Common myeloid progenitor, CD34-positive (primary cell): ENCODE measurements at regions not wholly inside any gene's neighbourhood (a gene's known extent, or its start where the extent isn't known, plus 50 kb on each side); places are given as distances from the start of the nearest gene placed in this dataset.

Source experiments
- CTCF ChIA-PET: fragments of 350-600 bp; sonication (Branson Sonifier 250); formaldehyde crosslinking; loops from one replicate; lab custom pipeline; 2021; ENCODE audit warnings: antibody characterized with exemption; lab: Charles Lee
- POLR2A ChIA-PET: fragments of 350-600 bp; sonication (Branson Sonifier 250); formaldehyde crosslinking; loops from one replicate; lab custom pipeline; 2021; ENCODE audit warnings: antibody characterized with exemption; lab: Charles Lee
- DNase-seq, 3 donors: peaks; one replicate each; pipeline versions ENCODE4 v3.0.0 to v3.0.0-alpha.2; 2013
- H3K27ac ChIP-seq, 2 experiments: 1 replicate in 1 of 2; 2 replicates in 1 of 2; pipeline ENCODE4 v1.7.0; 2013; ENCODE audit warnings: inconsistent platforms in 2 of 2, low read length in 2 of 2, mild to moderate bottlenecking in 2 of 2, low read depth in 1 of 2, moderate library complexity in 1 of 2; ENCODE audit not compliant: severe bottlenecking in 2 of 2, insufficient read depth in 1 of 2, poor library complexity in 1 of 2
- H3K27me3 ChIP-seq, 5 experiments: replicated peaks in 2 of 5; 1 replicate in 3 of 5; 2 replicates in 2 of 5; pipeline versions ENCODE4 v1.6.1 to v1.7.0; 2013; ENCODE audit warnings: low read length in 4 of 5, mild to moderate bottlenecking in 2 of 5, moderate library complexity in 2 of 5, inconsistent platforms in 1 of 5; ENCODE audit not compliant: insufficient read depth in 5 of 5, control insufficient read depth in 4 of 5
- H3K36me3 ChIP-seq, 4 experiments: 1 replicate in 2 of 4; 2 replicates in 2 of 4; pipeline versions ENCODE4 v1.6.1 to v1.7.0; 2013; ENCODE audit warnings: low read length in 3 of 4, control low read depth in 1 of 4, mild to moderate bottlenecking in 1 of 4; ENCODE audit not compliant: control insufficient read depth in 4 of 4, insufficient read depth in 4 of 4
- H3K4me1 ChIP-seq, 4 experiments: 1 replicate in 3 of 4; 2 replicates in 1 of 4; pipeline versions ENCODE4 v1.6.1 to v1.7.1; 2013; ENCODE audit warnings: low read length in 3 of 4, mild to moderate bottlenecking in 3 of 4, control low read depth in 1 of 4, inconsistent platforms in 1 of 4, moderate library complexity in 1 of 4; ENCODE audit not compliant: control insufficient read depth in 4 of 4, insufficient read depth in 4 of 4; ENCODE audit errors: control extremely low read depth in 1 of 4
- H3K4me3 ChIP-seq, 7 experiments: 1 replicate in 4 of 7; 2 replicates in 3 of 7; pipeline versions ENCODE4 v1.5.1 to v1.7.0; 2013; ENCODE audit warnings: mild to moderate bottlenecking in 7 of 7, low read length in 6 of 7, moderate library complexity in 6 of 7, inconsistent platforms in 2 of 7, low read depth in 2 of 7, control low read depth in 1 of 7; ENCODE audit not compliant: insufficient read depth in 4 of 7, control insufficient read depth in 1 of 7; ENCODE audit errors: extremely low read depth in 1 of 7
- H3K9me3 ChIP-seq, 5 experiments: 1 replicate in 4 of 5; 2 replicates in 1 of 5; pipeline versions ENCODE4 v1.6.1 to v1.7.1; 2013; ENCODE audit warnings: low read length in 4 of 5, mild to moderate bottlenecking in 2 of 5, inconsistent platforms in 1 of 5, low read depth in 1 of 5, moderate library complexity in 1 of 5; ENCODE audit not compliant: control insufficient read depth in 4 of 5, insufficient read depth in 2 of 5; ENCODE audit errors: control extremely low read depth in 1 of 5
- WGBS: methylation state at CpG from one replicate; pipeline ENCODE4 v1.1.5; 2013; ENCODE audit not compliant: insufficient coverage; 5-methylcytosine and 5-hydroxymethylcytosine counted together

DNA sequence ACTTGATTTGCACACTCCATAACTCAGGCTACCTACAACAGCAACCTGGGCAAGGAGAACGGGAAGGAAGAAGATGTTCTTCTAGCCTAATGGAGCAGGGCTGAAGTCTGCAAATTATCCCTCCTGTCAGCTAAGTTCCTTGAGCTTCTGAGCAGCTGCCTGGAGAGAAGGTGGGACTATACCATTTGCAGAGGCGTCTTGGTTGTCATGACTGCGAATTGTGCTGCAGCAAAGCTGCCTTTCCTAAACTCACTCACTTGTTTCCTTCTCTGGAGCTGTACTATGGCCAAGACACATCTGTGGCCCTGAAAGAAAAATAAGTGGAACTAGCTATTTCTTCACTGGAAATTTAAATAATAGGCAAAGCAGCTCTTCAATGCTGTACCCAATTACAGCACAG, 682.4 kb upstream of the GRIA3 start:
- ChIA-PET POLR2A (no interaction called here), CTCF (no interaction called here)
- H3K9me3 ChIP-seq: peaks cover 0 to 1% (median 0%) of the 10 kb centered on the region in 5 experiments
- H3K27ac ChIP-seq: no peak overlapping the region
- H3K27me3 ChIP-seq: no peaks in the 10 kb centered on the region
- 64% methylated on average over 3 of the region's 3 CpGs for WGBS
- H3K4me3 ChIP-seq: no peak overlapping the region
- H3K4me1 ChIP-seq: no peaks in the 10 kb centered on the region
- no peak for DNase-seq
- no peaks in the 10 kb centered on the region for H3K36me3 ChIP-seq

GRCh38 chrX:122504026-122504425, 680.1 kb upstream of the GRIA3 start:
- 0% methylated on average over 1 of the region's 3 CpGs for WGBS
- no peak for DNase-seq
- Histone ChIP-seq H3K36me3 (no peaks in the 10 kb centered on the region), H3K27ac (no peak overlapping the region), H3K9me3 (peaks cover 0 to under 1% (median 0%) of the 10 kb centered on the region in 5 experiments), H3K27me3 (no peaks in the 10 kb centered on the region), H3K4me1 (no peaks in the 10 kb centered on the region), H3K4me3 (no peak overlapping the region)
- ChIA-PET CTCF (no interaction called here), POLR2A (no interaction called here)

DNA sequence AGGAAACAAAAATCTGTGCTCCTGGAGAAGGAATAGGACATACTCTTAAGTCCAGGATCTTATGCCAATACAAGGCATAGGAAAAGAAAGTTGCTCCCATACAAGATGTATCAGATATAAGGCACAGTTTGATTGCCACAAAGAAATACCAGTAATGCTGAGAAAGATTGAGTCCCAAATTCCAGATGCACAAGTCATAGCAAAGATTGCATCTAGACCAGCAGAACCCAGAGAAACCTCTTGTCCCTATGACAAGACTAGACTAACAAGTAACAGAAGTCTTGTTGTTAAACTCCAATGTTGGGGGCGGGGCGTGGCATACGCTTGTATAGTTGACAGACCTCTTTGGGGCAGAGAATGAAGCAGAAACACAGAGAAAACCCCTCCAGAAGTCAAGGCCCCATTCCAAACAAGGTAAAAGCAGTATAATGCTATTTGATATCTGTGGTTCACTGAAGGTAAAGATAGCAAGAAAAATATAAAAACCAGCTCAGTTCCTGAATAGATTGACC, 671.5 kb upstream of the GRIA3 start:
- H3K9me3 ChIP-seq: no peaks in the 10 kb centered on the region
- WGBS: no CpG with 5 or more reads among the region's 3 CpGs
- no peak overlapping the region for H3K4me3 ChIP-seq
- no peak overlapping the region for H3K27ac ChIP-seq
- ChIA-PET POLR2A (no interaction called here), CTCF (no interaction called here)
- no peaks in the 10 kb centered on the region for H3K4me1 ChIP-seq
- H3K36me3 ChIP-seq: no peaks in the 10 kb centered on the region
- H3K27me3 ChIP-seq: no peaks in the 10 kb centered on the region
- no peak for DNase-seq

- POLR2A ChIA-PET: no interaction called here
- Histone ChIP-seq H3K36me3 (no peaks in the 10 kb centered on the region), H3K27ac (no peak overlapping the region), H3K4me3 (no peak overlapping the region), H3K9me3 (no peaks in the 10 kb centered on the region), H3K27me3 (no peaks in the 10 kb centered on the region), H3K4me1 (no peaks in the 10 kb centered on the region)
- DNase-seq: no peak
- CTCF ChIA-PET: no interaction called here
These were observed 666.3 kb upstream of the GRIA3 start for GRCh38 chrX:122517786-122518185.

DNA sequence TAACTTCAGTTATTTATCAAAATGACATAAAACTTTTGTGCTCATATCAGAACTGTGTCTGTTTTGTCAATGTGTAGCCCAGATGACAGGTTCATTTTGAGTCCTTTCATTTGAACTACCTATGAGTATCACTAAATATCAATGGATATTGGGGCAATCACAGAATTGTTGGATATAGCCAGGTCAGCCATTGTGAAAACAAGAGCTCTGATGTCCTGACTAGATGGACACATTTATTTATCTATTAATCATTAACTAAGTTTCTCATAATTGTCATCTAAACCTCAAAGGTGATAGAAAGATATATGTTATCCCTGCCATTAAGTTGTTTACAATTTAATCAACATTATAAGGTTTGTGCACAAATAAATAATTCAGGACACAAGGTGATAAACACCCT, 638.3 kb upstream of the GRIA3 start:
- H3K36me3 ChIP-seq: no peaks in the 10 kb centered on the region
- no peaks in the 10 kb centered on the region for H3K27me3 ChIP-seq
- H3K27ac ChIP-seq: no peak overlapping the region
- DNase-seq: no peak
- no peak overlapping the region for H3K4me3 ChIP-seq
- ChIA-PET CTCF (no interaction called here), POLR2A (no interaction called here)
- no peaks in the 10 kb centered on the region for H3K9me3 ChIP-seq
- no peaks in the 10 kb centered on the region for H3K4me1 ChIP-seq

GRCh38 chrX:122546269-122546668, 637.8 kb upstream of the GRIA3 start:
- Histone ChIP-seq H3K4me3 (no peak overlapping the region), H3K27ac (no peak overlapping the region), H3K27me3 (no peaks in the 10 kb centered on the region), H3K4me1 (no peaks in the 10 kb centered on the region), H3K9me3 (no peaks in the 10 kb centered on the region), H3K36me3 (no peaks in the 10 kb centered on the region)
- POLR2A ChIA-PET: no interaction called here
- CTCF ChIA-PET: no interaction called here
- 100% methylated on average over 1 of the region's 1 CpG for WGBS
- no peak for DNase-seq

- H3K9me3 ChIP-seq: no peaks in the 10 kb centered on the region
- POLR2A ChIA-PET: no interaction called here
- no peak for DNase-seq
- WGBS: no CpG with 5 or more reads among the region's 3 CpGs
- H3K4me3 ChIP-seq: no peak overlapping the region
- no peak overlapping the region for H3K27ac ChIP-seq
- no peaks in the 10 kb centered on the region for H3K36me3 ChIP-seq
- CTCF ChIA-PET: no interaction called here
- no peaks in the 10 kb centered on the region for H3K27me3 ChIP-seq
- no peaks in the 10 kb centered on the region for H3K4me1 ChIP-seq
These were observed 631.7 kb upstream of the GRIA3 start for GRCh38 chrX:122552286-122552800.
